SK-N-MC (cell line): ENCODE measurements at regions not wholly inside any gene's neighbourhood (a gene's known extent, or its start where the extent isn't known, plus 50 kb on each side); places are given as distances from the start of the nearest gene placed in this dataset.

Experiments
- DNase-seq: peaks from one replicate; pipeline ENCODE4 v3.0.0-alpha.2; 2011; ENCODE audit warnings: low read depth, low spot score
- H3K27ac ChIP-seq: fragments of 200-600 bp; sonication (generic); 2 replicates; pipeline ENCODE4 v1.5.1; 2016; ENCODE audit warnings: mixed run types
- H3K36me3 ChIP-seq: fragments of 200-600 bp; sonication (generic); 2 replicates; pipeline ENCODE4 v1.6.1; 2017; ENCODE audit warnings: antibody characterized with exemption, low read length, mixed read lengths; ENCODE audit not compliant: insufficient read depth
- H3K4me3 ChIP-seq: fragments of 200-600 bp; sonication (generic); 2 replicates; pipeline ENCODE4 v1.5.1; 2016
- H3K9ac ChIP-seq: fragments of 200-600 bp; sonication (generic); 2 replicates; pipeline ENCODE4 v1.8.0; 2017; ENCODE audit warnings: mixed run types, mixed read lengths; ENCODE audit not compliant: insufficient read length
- H3K9me3 ChIP-seq: fragments of 200-600 bp; sonication (generic); 2 replicates; pipeline ENCODE4 v1.6.1; 2017; ENCODE audit warnings: low read depth, mild to moderate bottlenecking, antibody characterized with exemption, low read length, moderate library complexity, mixed read lengths
- EZH2 ChIP-seq: fragments of 200-600 bp; sonication (generic); IDR thresholded peaks from one replicate; pipeline ENCODE4 v1.6.1; 2017; ENCODE audit warnings: antibody characterized with exemption
- FOXP2 ChIP-seq: optimal IDR thresholded peaks from 2 replicates; pipeline ENCODE3; 2011; ENCODE audit warnings: mild to moderate bottlenecking, moderate library complexity; ENCODE audit not compliant: insufficient read depth; ENCODE audit errors: extremely low read length, control extremely low read depth
- POLR2AphosphoS5 ChIP-seq: IDR thresholded peaks from 2 replicates; pipeline ENCODE4 v1.6.1; 2012; ENCODE audit warnings: mild to moderate bottlenecking, low read depth, low read length, borderline replicate concordance

DNA sequence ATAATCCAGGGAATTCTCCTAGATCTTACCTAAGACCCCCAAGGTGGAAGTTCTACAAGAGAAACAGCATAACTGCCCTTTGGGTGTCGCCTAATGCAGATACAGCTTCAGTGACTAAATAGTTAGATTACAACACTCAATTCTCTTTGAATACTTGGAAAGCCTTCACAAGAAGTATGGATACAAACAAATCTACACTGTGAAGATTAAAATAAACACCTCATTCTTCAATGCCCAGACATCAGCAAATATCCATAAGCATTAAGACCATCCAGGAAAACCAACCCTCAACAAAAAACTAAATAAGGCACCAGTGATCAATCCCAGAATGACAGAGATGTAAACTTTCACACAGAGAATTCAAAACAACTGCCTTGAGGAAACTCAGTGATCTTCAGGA, 963.2 kb downstream of the PLOD2 start:
- Histone ChIP-seq H3K27ac (no peak overlapping the region), H3K9ac (no peak overlapping the region), H3K9me3 (peaks cover 3% of the 10 kb centered on the region; the same call in 1 of the 2 replicates), H3K36me3 (no peaks in the 10 kb centered on the region), H3K4me3 (no peak overlapping the region)
- no peak for DNase-seq
- TF ChIP-seq EZH2 (no peak), FOXP2 (no peak), POLR2AphosphoS5 (no peak)

DNA sequence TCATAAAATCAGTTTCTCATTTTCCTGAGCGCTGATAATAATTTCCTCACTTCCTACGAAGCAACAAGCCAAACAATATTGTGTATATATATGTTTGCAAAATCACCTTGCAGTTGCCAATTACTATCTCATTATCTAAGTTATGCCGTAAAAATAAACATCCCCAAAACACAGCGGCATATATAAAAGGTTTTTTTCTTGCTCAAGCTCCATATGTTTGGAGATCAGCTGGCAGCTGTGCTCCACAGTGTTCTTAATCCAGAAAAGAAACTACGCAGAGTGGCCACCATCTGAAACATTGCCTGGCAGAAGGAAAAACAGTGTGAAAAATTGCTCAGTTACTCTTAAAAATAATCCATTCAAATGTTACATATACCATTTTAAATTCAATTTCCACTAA, 951.4 kb downstream of the PLOD2 start:
- H3K27ac ChIP-seq = no peak overlapping the region
- H3K9ac ChIP-seq = no peak overlapping the region
- no peaks in the 10 kb centered on the region for H3K36me3 ChIP-seq
- no peak overlapping the region for H3K4me3 ChIP-seq
- TF ChIP-seq FOXP2 (no peak), EZH2 (no peak), POLR2AphosphoS5 (no peak)
- no peak for DNase-seq
- no peaks in the 10 kb centered on the region for H3K9me3 ChIP-seq

DNA sequence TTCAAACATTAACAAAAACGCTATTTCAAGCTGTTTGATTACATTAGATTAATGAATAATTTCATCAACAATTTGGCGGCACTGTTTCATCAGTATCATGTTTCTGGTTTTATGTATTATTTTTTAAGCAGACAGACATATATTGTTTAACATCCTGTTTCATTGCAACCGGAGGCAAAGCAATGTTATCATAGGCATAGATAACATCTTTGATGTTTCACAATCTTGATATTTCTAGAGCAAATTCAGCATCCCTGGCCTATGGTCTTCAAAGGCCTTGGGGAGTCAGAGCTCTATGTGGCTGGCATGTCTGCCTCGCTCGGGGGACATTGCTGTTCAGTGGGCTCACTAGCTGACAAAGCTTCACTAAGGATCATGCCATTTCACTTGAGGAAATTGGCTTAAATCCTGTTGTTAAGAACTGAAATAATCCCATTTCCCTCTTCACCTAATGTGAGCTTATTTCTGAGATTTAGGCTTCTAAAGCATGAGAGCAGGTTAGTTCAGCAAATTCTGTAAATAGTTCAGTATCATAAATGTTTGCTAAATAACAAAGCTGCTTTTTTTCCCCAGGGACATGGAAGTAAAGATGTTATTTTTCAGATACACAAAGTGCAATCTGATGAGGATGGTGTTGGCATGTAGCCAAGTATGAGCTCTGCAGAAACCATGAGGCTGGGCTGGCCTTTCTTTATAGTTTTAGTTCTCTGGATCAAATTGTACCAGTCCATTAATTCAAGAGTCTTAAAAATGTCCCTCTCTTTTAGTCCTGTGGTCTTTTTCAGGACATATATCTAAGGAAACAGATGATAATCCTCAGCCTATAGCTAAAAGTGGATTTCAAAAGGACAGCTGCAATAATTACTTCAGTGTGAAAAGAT, 941.4 kb downstream of the PLOD2 start:
- DNase-seq = peak; percentile 44
- H3K4me3 ChIP-seq = no peak overlapping the region
- TF ChIP-seq POLR2AphosphoS5 (no peak), FOXP2 (peak; percentile 45)
- H3K9me3 ChIP-seq = no peaks in the 10 kb centered on the region
- H3K27ac ChIP-seq = no peak overlapping the region
- no peaks in the 10 kb centered on the region for H3K36me3 ChIP-seq
- H3K9ac ChIP-seq = no peak overlapping the region

GRCh38 chr3:145224886-145225285, 936.1 kb downstream of the PLOD2 start:
- H3K9me3 ChIP-seq = no peaks in the 10 kb centered on the region; the same call in 1 of the 2 replicates
- no peak overlapping the region for H3K27ac ChIP-seq
- no peak overlapping the region for H3K9ac ChIP-seq
- no peak overlapping the region for H3K4me3 ChIP-seq
- no peaks in the 10 kb centered on the region for H3K36me3 ChIP-seq
- no peak for DNase-seq
- TF ChIP-seq POLR2AphosphoS5 (no peak), EZH2 (no peak), FOXP2 (no peak)

GRCh38 chr3:145243875-145244274, 917.1 kb downstream of the PLOD2 start:
- no peak overlapping the region for H3K9ac ChIP-seq
- no peaks in the 10 kb centered on the region for H3K36me3 ChIP-seq
- H3K4me3 ChIP-seq = no peak overlapping the region
- peaks cover 17% of the 10 kb centered on the region; the same call in 1 of the 2 replicates for H3K9me3 ChIP-seq
- DNase-seq = no peak
- TF ChIP-seq FOXP2 (no peak), EZH2 (no peak), POLR2AphosphoS5 (no peak)
- no peak overlapping the region; the same call in 1 of the 2 replicates for H3K27ac ChIP-seq

GRCh38 chr3:145244327-145244726, 916.7 kb downstream of the PLOD2 start:
- no peaks in the 10 kb centered on the region for H3K36me3 ChIP-seq
- no peak overlapping the region for H3K4me3 ChIP-seq
- TF ChIP-seq POLR2AphosphoS5 (no peak), EZH2 (no peak), FOXP2 (no peak)
- no peak overlapping the region for H3K9ac ChIP-seq
- H3K27ac ChIP-seq = no peak overlapping the region
- peaks cover 22% of the 10 kb centered on the region; the same call in 1 of the 2 replicates for H3K9me3 ChIP-seq
- no peak for DNase-seq

GRCh38 chr3:145246291-145246690, 914.7 kb downstream of the PLOD2 start:
- peak overlapping the region; percentile 23; the same call in 1 of the 2 replicates for H3K4me3 ChIP-seq
- peak; percentile 57 for DNase-seq
- peaks cover 23% of the 10 kb centered on the region; the same call in 1 of the 2 replicates for H3K9me3 ChIP-seq
- no peak for TF ChIP-seq EZH2
- TF ChIP-seq POLR2AphosphoS5 = no peak; the same call in 1 of the 2 replicates
- TF ChIP-seq FOXP2 = no peak
- no peak overlapping the region for H3K9ac ChIP-seq
- no peaks in the 10 kb centered on the region for H3K36me3 ChIP-seq
- peak overlapping the region; percentile 86 for H3K27ac ChIP-seq

DNA sequence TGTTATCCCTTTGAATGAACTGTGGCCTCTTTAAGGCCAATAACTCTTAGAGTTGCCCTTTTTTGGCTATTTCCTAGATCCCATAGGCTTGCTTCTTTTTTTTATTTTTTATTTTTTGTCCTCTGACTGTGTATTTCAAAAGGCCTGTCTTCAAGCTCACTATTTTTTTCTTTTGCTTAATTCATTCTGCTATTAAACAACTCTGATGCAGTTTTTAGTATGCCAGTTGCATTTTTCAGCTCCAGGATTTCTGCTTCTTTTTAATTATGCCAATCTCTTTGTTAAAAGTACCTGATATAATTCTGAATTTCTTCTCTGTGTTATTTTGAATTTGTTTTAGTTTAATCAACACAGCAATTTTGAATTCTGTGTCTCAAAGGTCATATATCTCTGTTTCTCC, 912.1 kb downstream of the PLOD2 start:
- DNase-seq = no peak
- H3K9me3 ChIP-seq = peaks cover 19% of the 10 kb centered on the region; the same call in 1 of the 2 replicates

More for the DNA sequence above, 912.1 kb downstream of the PLOD2 start:
- H3K36me3 ChIP-seq = no peaks in the 10 kb centered on the region
- no peak overlapping the region for H3K4me3 ChIP-seq
- no peak overlapping the region for H3K27ac ChIP-seq
- no peak for TF ChIP-seq EZH2
- H3K9ac ChIP-seq = no peak overlapping the region
